ENCODE measurements at regions not wholly inside any gene's neighbourhood (a gene's known extent, or its start where the extent isn't known, plus 50 kb on each side); places are given as distances from the start of the nearest gene placed in this dataset.

GRCh38 chr18:44125446-44125845, 555.2 kb upstream of the SETBP1 start:
- TF ChIP-seq CTCF (IDR thresholded peaks at IDR 0.05; ENCODE audit: insufficient read depth, low read length, poor library complexity, severe bottlenecking), result no peak
- no peak for TF ChIP-seq EZH2phosphoT487 (conservative IDR thresholded peaks at IDR 0.05; ENCODE audit: low read length)

Measured in SU-DHL-6 (cell line).